Peyer's patch (tissue), 4 donors: ENCODE measurements at regions not wholly inside any gene's neighbourhood (a gene's known extent, or its start where the extent isn't known, plus 50 kb on each side); places are given as distances from the start of the nearest gene placed in this dataset.
"Not testable (repeated sequence)": the region's sequence is repeated elsewhere in the genome, so short reads cannot be mapped to it uniquely, and the experiment has no call there.

Experiments used
- POLR2A ChIP-seq, 2 donors: fragments of 450-650 bp; IDR thresholded peaks; one replicate each; pipeline ENCODE4 v1.5.1; 2017; ENCODE audit warnings: antibody characterized with exemption in 2 of 2, mild to moderate bottlenecking in 2 of 2, moderate library complexity in 2 of 2
- TF ChIP-seq, protein P1 (sequence below), 6 experiments: fragments of 450-650 bp in 4 of 6; fragments of 200-600 bp in 2 of 6; sonication (generic) in 1 of 6; IDR thresholded peaks; one replicate each; pipeline ENCODE4 v1.5.1; 2017 to 2019; ENCODE audit warnings: antibody characterized with exemption in 6 of 6, mild to moderate bottlenecking in 3 of 6, moderate library complexity in 1 of 6

DNA sequence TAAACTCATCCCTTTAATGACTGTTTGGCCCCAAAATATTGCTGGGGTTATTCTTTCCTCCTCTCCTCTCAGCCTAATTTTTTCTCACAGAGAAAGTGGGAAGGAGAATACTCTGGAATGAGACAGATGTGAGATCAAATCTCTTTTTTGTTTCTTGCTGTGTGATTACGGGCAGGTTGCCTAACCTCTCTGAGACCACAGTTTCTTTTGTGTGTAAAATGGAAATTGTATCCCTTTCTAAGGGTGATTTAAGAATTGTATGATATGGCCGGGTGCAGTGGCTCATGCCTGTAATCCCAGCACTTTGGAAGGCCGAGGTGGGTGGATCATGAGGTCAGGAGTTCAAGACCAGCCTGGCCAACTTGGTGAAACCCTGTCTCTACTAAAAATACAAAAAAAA, 111.5 kb upstream of the MRPS22 start:
- TF ChIP-seq, protein P1, sequence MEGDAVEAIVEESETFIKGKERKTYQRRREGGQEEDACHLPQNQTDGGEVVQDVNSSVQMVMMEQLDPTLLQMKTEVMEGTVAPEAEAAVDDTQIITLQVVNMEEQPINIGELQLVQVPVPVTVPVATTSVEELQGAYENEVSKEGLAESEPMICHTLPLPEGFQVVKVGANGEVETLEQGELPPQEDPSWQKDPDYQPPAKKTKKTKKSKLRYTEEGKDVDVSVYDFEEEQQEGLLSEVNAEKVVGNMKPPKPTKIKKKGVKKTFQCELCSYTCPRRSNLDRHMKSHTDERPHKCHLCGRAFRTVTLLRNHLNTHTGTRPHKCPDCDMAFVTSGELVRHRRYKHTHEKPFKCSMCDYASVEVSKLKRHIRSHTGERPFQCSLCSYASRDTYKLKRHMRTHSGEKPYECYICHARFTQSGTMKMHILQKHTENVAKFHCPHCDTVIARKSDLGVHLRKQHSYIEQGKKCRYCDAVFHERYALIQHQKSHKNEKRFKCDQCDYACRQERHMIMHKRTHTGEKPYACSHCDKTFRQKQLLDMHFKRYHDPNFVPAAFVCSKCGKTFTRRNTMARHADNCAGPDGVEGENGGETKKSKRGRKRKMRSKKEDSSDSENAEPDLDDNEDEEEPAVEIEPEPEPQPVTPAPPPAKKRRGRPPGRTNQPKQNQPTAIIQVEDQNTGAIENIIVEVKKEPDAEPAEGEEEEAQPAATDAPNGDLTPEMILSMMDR (IDR thresholded peaks at IDR 0.05): not testable (repeated sequence)
- TF ChIP-seq POLR2A (IDR thresholded peaks at IDR 0.05): not testable (repeated sequence)
